Heart left ventricle (tissue), 13 donors: ENCODE measurements at regions not wholly inside any gene's neighbourhood (a gene's known extent, or its start where the extent isn't known, plus 50 kb on each side); places are given as distances from the start of the nearest gene placed in this dataset.

Experiments
- POLR2A ChIP-seq, 2 donors: fragments of 450-650 bp; IDR thresholded peaks; one replicate each; pipeline ENCODE4 v1.6.1; 2017; ENCODE audit warnings: antibody characterized with exemption in 2 of 2, mild to moderate bottlenecking in 2 of 2, moderate library complexity in 2 of 2
- TF ChIP-seq, protein P1 (sequence below), 12 donors: fragments of 200-600 bp; sonication (generic) in 4 of 12; IDR thresholded peaks; one replicate each; pipeline versions ENCODE4 v1.5.0 to v1.8.0; 2018 to 2022; ENCODE audit warnings: antibody characterized with exemption in 12 of 12, mild to moderate bottlenecking in 5 of 12
- donor health status: ischemic (EF 13 %, LVEDD 7.1; RV severe dilation, severe dysfunction).
- donor health status: DM: no; HTN: yes; CAD: no.
- donor health status: DM: no; HTN: no; CAD: no.
- donor health status: ischemic (EF 25% LVEDD 6.9; RV normal size, moderate dysfunction).
- donor health status: ischemic (EF 25% LVEDD 5.7; RV mildly dilated, moderate dysfunction).
- donor health status: ischemic (EF 35%, LVEDD 5.7; RV mildly dilated, moderate dysfunction).
- donor health status: nonischemic (EF 11% LVEDD 7.7; RV severe dilation, severe dysfunction).
- donor health status: DM: yes; HTN: yes; CAD: no.
- donor health status: PGD.
- donor health status: ischemic (EF 29% LVEDD 5.4; RV normal size, mild dysfunction).
- donor health status: nonischemic (EF 23%, LVEDD 6.1; RV moderate dilation, normal function).

DNA sequence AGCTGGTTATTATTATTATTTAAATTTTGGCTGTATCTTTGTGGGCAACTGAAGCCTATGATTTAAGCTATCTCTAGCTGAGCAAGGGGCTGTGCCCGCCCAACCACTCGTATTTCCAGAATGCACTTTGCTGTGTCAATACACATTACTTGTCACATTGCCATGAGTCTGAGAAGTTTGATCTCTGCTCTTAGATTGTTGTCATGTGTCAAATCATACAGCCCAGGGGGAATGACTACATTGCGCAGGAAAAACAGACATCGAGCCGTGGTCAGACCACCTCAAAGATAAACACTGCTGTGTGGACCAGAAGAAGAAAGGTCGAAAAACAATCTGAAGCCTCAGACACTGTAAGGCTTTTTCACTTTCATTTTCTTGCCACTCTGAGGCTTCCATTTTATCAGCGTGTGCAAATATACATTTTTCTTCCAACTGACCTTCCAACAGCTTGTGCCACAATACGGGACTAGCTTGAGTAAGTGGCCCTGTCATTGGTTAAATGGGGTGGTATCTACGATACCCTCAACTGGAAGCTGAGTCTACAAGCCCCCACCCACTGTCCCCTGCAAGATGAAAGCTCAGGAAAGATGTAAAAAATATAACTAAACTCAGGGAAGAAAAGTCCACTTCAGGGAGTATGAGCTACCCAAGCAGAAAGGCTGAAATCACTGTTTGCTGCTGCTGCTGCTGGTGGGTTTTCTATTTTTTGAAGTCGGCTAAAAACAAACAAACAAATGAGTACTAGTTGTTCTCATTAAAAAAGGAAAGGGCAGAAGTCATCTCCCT, 603.0 kb downstream of the BNC2 start:
- TF ChIP-seq, protein P1, sequence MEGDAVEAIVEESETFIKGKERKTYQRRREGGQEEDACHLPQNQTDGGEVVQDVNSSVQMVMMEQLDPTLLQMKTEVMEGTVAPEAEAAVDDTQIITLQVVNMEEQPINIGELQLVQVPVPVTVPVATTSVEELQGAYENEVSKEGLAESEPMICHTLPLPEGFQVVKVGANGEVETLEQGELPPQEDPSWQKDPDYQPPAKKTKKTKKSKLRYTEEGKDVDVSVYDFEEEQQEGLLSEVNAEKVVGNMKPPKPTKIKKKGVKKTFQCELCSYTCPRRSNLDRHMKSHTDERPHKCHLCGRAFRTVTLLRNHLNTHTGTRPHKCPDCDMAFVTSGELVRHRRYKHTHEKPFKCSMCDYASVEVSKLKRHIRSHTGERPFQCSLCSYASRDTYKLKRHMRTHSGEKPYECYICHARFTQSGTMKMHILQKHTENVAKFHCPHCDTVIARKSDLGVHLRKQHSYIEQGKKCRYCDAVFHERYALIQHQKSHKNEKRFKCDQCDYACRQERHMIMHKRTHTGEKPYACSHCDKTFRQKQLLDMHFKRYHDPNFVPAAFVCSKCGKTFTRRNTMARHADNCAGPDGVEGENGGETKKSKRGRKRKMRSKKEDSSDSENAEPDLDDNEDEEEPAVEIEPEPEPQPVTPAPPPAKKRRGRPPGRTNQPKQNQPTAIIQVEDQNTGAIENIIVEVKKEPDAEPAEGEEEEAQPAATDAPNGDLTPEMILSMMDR (IDR thresholded peaks at IDR 0.05) = no peak
- TF ChIP-seq POLR2A (IDR thresholded peaks at IDR 0.05) = no peak
